ENCODE measurements at regions not wholly inside any gene's neighbourhood (a gene's known extent, or its start where the extent isn't known, plus 50 kb on each side); places are given as distances from the start of the nearest gene placed in this dataset.

GRCh38 chr5:162325143-162325727, 257.7 kb downstream of the GABRG2 start:
- no peak for DNase-seq

- DNase-seq = no peak
Observed at GRCh38 chr5:162334944-162335343, 267.4 kb downstream of the GABRG2 start.

GRCh38 chr5:162360373-162360931, 292.9 kb downstream of the GABRG2 start:
- no peak for DNase-seq

GRCh38 chr5:162372256-162372655, 304.7 kb downstream of the GABRG2 start:
- DNase-seq = no peak

- no peak for DNase-seq
Observed at GRCh38 chr5:162377895-162378294, 310.3 kb downstream of the GABRG2 start.

DNA sequence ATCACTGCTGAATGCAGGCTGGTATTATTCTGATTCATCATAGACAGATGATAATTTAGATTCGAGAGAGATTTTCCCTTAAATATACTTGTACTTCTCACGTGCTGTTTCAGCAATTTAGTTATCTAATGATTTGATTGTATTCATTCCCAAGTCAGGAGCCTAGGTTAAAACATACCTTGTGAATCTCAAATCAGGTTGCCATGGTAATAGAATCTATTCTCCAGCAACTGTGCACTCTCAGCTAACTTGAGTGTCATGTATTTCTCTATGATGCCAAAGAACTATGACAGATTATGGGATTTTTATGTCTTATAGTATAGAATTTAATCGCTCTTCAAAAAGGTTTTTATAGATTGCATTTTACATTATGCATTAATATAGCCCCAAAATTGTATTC, 315.3 kb downstream of the GABRG2 start:
- DNase-seq = no peak

GRCh38 chr5:162384225-162384624, 316.7 kb downstream of the GABRG2 start:
- no peak for DNase-seq

GRCh38 chr5:162391833-162392232, 324.3 kb downstream of the GABRG2 start:
- DNase-seq = no peak

GRCh38 chr5:162392336-162392735, 324.8 kb downstream of the GABRG2 start:
- no peak for DNase-seq

DNA sequence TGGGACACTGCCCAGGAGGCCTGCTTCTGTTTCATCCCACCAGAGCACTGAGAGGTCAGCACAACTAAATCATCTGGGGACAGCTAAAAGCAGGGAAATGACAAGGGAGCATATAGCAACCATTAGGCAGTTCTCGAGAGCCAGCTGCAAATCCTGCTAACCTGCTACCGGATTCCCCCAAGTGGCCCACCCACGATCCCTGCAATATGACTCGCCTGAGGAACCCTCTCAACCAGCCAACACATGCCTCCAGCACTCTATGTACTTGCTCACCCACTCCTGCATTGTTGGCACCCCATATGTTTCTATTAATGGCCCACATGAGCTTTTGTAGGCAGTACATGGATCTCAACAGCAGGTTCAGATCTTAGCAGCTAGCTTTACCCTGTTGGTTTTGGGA, 326.0 kb downstream of the GABRG2 start:
- no peak for DNase-seq

DNA sequence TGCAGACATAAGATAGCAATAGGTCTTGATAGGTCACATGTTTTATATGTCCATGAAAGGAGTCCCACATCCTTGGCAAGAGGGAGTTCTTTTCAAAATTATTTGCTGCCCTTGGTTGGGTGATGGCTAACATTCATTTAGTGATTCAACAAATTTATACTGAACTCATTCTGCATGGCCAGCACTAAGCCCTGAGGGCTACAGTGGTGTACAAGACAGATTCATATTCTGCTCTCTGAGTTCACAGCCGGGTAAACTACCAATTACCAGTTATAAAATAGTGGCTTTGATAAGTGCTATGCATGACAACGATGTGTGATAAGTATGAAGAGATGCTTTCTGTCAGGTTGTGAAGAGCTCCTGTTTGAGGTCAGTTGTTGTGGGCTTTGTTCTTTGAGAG, 340.0 kb downstream of the GABRG2 start:
- no peak for DNase-seq

DNA sequence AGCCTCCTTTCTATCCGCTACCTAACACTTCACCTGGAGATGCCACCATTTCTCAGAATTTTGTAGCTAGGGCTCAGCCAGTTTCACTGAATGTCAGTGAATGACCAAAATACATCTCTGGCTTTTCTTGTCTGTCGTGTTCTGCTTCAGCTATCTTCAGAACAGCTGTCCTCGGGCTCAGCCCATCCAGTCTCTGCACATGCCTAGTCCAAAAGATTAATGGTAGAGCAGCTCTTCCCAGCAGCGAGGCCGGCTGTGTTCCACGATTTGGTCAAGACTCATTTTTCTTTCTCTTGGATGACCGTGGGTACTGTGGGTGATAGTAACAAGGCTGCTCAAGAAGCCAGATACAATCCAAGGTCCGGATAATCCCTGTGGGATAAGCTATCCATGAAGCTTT, 342.8 kb downstream of the GABRG2 start:
- DNase-seq = no peak

DNA sequence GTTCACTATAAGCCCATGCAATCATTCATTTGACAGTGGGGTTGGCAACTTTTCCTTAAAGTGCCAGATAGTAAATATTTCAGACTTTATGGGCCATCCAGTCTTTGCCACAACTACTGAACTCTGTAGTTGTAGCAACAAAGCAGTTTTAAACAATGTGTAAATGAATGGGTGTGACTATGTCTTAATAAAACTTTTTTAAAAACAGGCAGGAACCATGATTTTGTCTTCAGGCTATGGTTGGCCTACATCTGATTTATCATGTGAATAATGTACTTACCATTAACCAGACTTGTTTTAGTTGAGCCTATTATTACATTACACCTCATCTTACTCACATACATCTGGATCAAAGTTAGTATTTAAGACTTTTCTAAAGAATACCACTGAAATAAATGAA, 361.6 kb downstream of the GABRG2 start:
- DNase-seq = no peak

- DNase-seq = no peak
Observed at GRCh38 chr5:162434281-162434680, 366.7 kb downstream of the GABRG2 start.

DNA sequence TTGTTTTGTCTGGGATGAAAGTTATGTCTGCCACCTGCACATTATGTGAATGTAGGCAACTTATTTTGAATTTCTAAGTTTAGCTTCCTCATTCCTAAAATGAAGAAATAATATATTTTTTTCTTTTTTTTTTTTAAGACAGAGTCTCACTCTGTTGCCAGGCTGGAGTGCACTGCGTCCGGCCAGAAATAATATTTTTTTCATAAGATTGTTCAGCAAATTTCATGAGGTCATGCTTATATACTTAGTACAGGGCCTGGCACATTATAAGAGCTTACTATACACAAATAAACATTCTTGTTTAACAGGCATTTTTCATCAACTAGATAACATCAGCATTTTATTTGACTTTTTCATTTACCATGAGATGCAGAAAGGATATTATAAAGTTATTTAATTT, 368.5 kb downstream of the GABRG2 start:
- DNase-seq = no peak

GRCh38 chr5:162444129-162444762, 376.7 kb downstream of the GABRG2 start:
- DNase-seq = no peak

DNA sequence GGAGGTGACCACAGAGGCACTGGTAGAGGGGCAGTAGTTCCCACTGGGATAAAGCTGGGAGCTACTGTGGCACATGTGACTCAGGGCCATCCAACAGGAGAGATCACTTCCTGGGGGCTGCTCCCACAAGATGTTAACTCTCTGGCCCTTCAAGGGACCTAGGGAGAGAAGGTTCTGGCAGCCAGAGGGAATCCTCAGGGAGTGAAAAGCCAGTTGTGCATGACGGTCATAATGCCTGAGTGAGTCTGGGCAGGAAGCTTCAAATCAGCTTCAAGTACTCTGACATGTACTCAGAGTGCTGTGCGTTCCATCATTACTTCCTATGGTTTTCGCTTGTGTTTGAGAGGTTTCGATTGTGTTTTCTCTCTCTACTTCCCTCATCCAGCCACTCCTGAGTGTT, 388.5 kb downstream of the GABRG2 start:
- no peak for DNase-seq

- no peak for DNase-seq
Observed at GRCh38 chr5:162466011-162466410, 398.4 kb downstream of the GABRG2 start.

GRCh38 chr5:162473041-162473714, 405.6 kb downstream of the GABRG2 start:
- no peak for DNase-seq

DNA sequence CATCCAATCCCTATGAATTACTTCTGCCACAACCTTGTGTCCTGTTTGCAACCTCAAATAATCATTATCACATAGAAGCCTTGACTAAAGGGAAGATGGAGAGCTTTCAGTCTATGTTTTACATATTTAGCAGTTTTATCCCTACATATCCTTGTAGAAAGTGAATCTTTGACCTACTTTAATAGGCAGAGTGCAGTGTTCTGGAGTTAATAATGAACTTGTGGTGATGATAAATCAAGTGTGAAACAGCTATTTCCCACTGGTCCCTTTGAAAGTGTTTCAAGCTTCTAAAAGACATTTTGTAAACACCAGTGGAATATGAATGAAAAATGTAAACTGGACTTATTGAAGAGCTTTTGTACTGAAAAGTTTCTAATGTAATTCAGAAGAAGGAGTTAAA, 406.7 kb downstream of the GABRG2 start:
- DNase-seq = no peak

DNA sequence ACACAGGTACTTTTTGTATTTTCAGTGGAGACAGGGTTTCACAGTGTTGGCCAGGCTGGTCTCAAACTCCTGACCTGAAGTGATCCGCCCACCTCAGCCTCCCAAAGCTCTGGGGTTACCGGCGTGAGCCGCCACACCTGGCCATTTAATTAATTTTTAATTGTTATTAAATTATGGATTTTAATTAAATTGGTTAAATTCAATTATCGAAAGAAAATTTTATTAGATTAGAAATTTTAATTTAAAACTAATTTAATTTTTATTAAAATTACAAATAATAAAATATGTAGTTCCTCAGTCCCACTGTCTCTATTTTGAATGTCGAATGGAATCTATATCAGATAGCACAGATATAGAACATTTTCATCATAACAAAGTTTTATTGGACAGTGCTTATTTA, 416.5 kb downstream of the GABRG2 start:
- no peak for DNase-seq

DNA sequence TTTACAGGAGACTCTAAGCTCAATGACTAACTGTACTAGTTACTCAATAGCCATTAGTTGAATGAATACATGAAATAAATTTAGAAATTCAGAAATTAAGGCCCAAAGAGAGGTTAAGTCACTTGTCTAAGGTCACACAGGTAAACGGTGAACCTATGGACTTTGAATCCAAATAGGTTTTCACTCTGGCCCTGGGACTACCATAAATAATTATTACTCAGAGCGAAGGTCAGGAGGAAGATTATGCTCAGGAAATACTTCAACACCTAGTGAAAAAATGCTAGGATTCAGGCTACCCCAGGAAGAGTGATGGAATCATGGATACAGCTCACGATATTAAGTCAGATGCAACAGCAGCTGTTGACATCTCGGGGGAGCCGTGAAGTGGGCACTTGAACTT, 417.4 kb downstream of the GABRG2 start:
- DNase-seq = no peak

DNA sequence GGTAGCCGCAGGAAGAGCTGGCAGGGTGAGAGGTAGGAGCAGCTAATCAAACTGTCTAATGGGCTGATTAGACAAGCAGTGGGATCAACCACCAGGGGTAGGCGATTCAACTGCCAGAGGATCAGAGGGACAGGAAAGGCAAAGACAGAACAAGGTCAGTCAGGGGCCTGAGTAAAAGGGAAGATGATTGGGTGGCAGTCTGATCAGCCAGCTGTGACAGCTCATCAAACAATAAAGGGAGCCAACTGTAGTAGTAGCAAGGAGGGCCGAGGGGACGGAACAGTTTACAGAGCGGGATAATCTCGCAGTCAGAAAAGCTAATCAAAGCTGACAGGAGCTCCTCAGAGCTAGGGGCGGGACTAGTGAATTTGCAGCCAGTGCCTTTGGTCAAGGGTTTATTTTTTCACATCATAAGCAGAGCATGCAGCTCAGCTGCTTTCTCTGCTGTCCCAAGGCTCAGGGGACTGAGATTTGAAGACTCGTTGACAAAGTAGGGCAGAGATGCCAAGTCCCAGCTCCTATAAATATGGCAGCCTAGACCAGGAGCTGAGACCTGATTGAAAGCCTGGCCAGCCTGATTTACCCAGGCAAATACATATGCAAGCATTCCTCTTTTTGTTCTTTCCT, 418.2 kb downstream of the GABRG2 start:
- no peak for DNase-seq

Data from activated naive CD4-positive, alpha-beta T cell (primary cell).